MCF 10A (cell line): ENCODE measurements at regions not wholly inside any gene's neighbourhood (a gene's known extent, or its start where the extent isn't known, plus 50 kb on each side); places are given as distances from the start of the nearest gene placed in this dataset.

Experiments used
- BruUV-seq: library from RNA; stranded (reverse); fragments of 400-500 nt; replicated peaks from 2 replicates; lab custom pipeline; 2021; lab: Mats Ljungman, UMichigan
- CTCF ChIA-PET: fragments of 300-600 bp; sonication (Branson Sonifier 250); formaldehyde crosslinking; extraction: SDS; loops from one replicate; lab custom pipeline; 2021; ENCODE audit warnings: antibody characterized with exemption, inconsistent platforms; lab: Yijun Ruan, JAX
- POLR2A ChIA-PET: fragments of 300-600, 350-650 bp; sonication (Branson Sonifier 250); formaldehyde crosslinking; extraction: SDS; loops from one replicate; lab custom pipeline; 2020; ENCODE audit warnings: antibody characterized with exemption, inconsistent platforms; lab: Yijun Ruan, JAX
- DNase-seq: peaks from one replicate; pipeline ENCODE4 v3.0.0-alpha.2; 2018; ENCODE audit not compliant: unreplicated experiment
- H3K27ac Mint-ChIP-seq: one replicate; pipeline ENCODE4 v1.8.0; 2022; ENCODE audit warnings: mild to moderate bottlenecking, low read depth, mixed read lengths; ENCODE audit not compliant: unreplicated experiment
- H3K27me3 Mint-ChIP-seq: one replicate; pipeline ENCODE4 v1.8.0; 2022; ENCODE audit warnings: mixed read lengths; ENCODE audit not compliant: insufficient read depth, unreplicated experiment
- H3K36me3 Mint-ChIP-seq: one replicate; pipeline ENCODE4 v1.8.0; 2022; ENCODE audit warnings: mild to moderate bottlenecking, moderate library complexity, mixed read lengths; ENCODE audit not compliant: insufficient read depth, unreplicated experiment
- H3K4me1 Mint-ChIP-seq: one replicate; pipeline ENCODE4 v1.8.0; 2022; ENCODE audit warnings: mixed read lengths; ENCODE audit not compliant: insufficient read depth, unreplicated experiment
- H3K4me3 Mint-ChIP-seq: one replicate; pipeline ENCODE4 v1.8.0; 2022; ENCODE audit warnings: mild to moderate bottlenecking, moderate library complexity, mixed read lengths; ENCODE audit not compliant: unreplicated experiment
- H3K9me3 Mint-ChIP-seq: one replicate; pipeline ENCODE4 v1.8.0; 2022; ENCODE audit warnings: mixed read lengths; ENCODE audit not compliant: unreplicated experiment
- CTCF ChIP-seq: fragments of 200-600 bp; IDR thresholded peaks from one replicate; pipeline ENCODE4 v1.8.0; 2022; ENCODE audit warnings: antibody characterized with exemption, mild to moderate bottlenecking; ENCODE audit not compliant: unreplicated experiment
- intact Hi-C: fragments of 100-400 bp; cut with micrococcal nuclease; formaldehyde crosslinking; loops from 2 replicates; pipeline ENCODE4 v1.14.1; 2022

GRCh38 chr1:222084996-222085395 is 343.1 kb upstream of the DUSP10 start:
- Mint-ChIP-seq H3K36me3 (no peaks in the 10 kb centered on the region), H3K27me3 (no peaks in the 10 kb centered on the region), H3K9me3 (peaks cover 33% of the 10 kb centered on the region), H3K4me3 (no peak overlapping the region), H3K27ac (no peak overlapping the region), H3K4me1 (no peaks in the 10 kb centered on the region)
- TF ChIP-seq CTCF = no peak
- BruUV-seq = no TSS peak
- CTCF ChIA-PET = interaction anchor here (0.6 to 1.7 kb wide), 5 partner anchors 8 to 1275 kb away, joined by 3 to 9 read pairs (median 3); no protein-coding TSS in a partner anchor
- POLR2A ChIA-PET = interaction anchor here (0.7 kb wide), 1 partner anchor 9 kb away, joined by 3 read pairs; no protein-coding TSS in a partner anchor
- DNase-seq = no peak
- intact Hi-C loops = no loop called here

GRCh38 chr1:222084048-222084447 is 342.2 kb upstream of the DUSP10 start:
- peaks cover 33% of the 10 kb centered on the region for H3K9me3 Mint-ChIP-seq
- peaks cover 5% of the 10 kb centered on the region for H3K4me1 Mint-ChIP-seq
- H3K4me3 Mint-ChIP-seq = no peak overlapping the region
- intact Hi-C loops = no loop called here
- no peaks in the 10 kb centered on the region for H3K36me3 Mint-ChIP-seq
- no peak for DNase-seq
- BruUV-seq = no TSS peak
- no peaks in the 10 kb centered on the region for H3K27me3 Mint-ChIP-seq
- ChIA-PET POLR2A (no interaction called here), CTCF (interaction anchor here (0.6 to 1.7 kb wide), 4 partner anchors 9 to 923 kb away, joined by 3 to 9 read pairs (median 3); no protein-coding TSS in a partner anchor)
- no peak for TF ChIP-seq CTCF
- no peak overlapping the region for H3K27ac Mint-ChIP-seq

GRCh38 chr1:222081859-222082258 is 340.0 kb upstream of the DUSP10 start:
- no peaks in the 10 kb centered on the region for H3K36me3 Mint-ChIP-seq
- TF ChIP-seq CTCF = no peak
- H3K27ac Mint-ChIP-seq = no peak overlapping the region
- ChIA-PET POLR2A (interaction anchor here (0.8 to 1.0 kb wide), 2 partner anchors 15 to 84 kb away, joined by 3 to 5 read pairs; no protein-coding TSS in a partner anchor), CTCF (interaction anchor here (0.7 to 1.4 kb wide), 3 partner anchors 9 to 33 kb away, joined by 3 to 5 read pairs (median 4); no protein-coding TSS in a partner anchor)
- BruUV-seq = no TSS peak
- no peak overlapping the region for H3K4me3 Mint-ChIP-seq
- intact Hi-C loops = no loop called here
- peaks cover 5% of the 10 kb centered on the region for H3K4me1 Mint-ChIP-seq
- peaks cover 33% of the 10 kb centered on the region for H3K9me3 Mint-ChIP-seq
- H3K27me3 Mint-ChIP-seq = no peaks in the 10 kb centered on the region
- DNase-seq = no peak

GRCh38 chr1:222079566-222079965 is 337.7 kb upstream of the DUSP10 start:
- Mint-ChIP-seq H3K36me3 (no peaks in the 10 kb centered on the region), H3K4me1 (peaks cover 5% of the 10 kb centered on the region), H3K27me3 (no peaks in the 10 kb centered on the region), H3K9me3 (peaks cover 25% of the 10 kb centered on the region), H3K27ac (no peak overlapping the region), H3K4me3 (no peak overlapping the region)
- ChIA-PET CTCF (no interaction called here), POLR2A (interaction anchor here (0.6 kb wide), 1 partner anchor 26 kb away, joined by 3 read pairs; no protein-coding TSS in a partner anchor)
- no TSS peak for BruUV-seq
- intact Hi-C loops = no loop called here
- no peak for DNase-seq
- TF ChIP-seq CTCF = no peak
